ENCODE measurements at regions not wholly inside any gene's neighbourhood (a gene's known extent, or its start where the extent isn't known, plus 50 kb on each side); places are given as distances from the start of the nearest gene placed in this dataset.

DNA sequence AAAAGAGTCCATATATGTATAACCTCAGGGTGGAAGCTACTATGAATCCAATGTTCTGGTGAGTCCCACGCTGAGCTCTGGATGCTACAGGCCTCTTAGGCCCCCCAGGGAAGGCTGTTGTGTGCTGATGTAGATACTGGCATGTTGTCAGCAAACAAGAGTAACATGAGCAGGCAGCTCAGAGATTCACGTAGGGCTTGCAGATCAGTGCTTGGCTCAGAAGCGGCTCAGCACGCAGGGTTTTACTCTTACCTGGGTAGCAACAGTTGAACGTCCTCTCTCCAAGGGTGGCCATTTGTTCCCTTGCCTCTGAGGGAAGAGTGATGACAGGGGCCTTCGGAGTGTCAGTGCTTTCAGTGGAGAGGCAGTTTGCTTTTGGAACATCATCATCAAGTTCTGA, 93.4 kb downstream of the ZFP64 start:
- Histone ChIP-seq H3K9ac (ENCODE audit: low read depth, low read length) (no peak overlapping the region), H3K4me1 (ENCODE audit: control insufficient read depth, insufficient read depth, low read length) (no peaks in the 10 kb centered on the region)

DNA sequence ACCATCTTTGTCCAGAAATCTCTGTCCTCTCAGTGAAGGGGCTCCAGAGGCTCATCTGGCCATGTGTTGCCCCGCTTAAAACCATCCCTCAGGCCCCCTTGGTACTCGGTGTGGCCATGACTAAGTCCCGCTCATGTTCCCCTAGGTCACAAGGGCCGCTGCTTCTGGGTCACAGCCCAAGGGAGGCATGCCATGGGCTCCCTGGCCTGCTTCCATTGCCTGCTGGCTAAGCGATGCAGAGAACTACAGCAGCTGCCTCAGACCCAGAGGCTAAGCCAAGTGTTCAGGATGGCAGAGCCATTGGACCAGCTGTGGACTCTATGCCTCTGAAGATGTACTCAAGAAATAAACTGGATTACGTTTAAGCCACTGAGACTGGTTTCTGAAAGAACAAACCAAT, 95.5 kb downstream of the ZFP64 start:
- no peaks in the 10 kb centered on the region for H3K4me1 ChIP-seq (ENCODE audit: control insufficient read depth, insufficient read depth, low read length)
- H3K9ac ChIP-seq (ENCODE audit: low read depth, low read length), result no peak overlapping the region
- H3K36me3 ChIP-seq (ENCODE audit: insufficient read depth, low read length), result no peaks in the 10 kb centered on the region
- no peaks in the 10 kb centered on the region for H3K9me3 ChIP-seq (replicated peaks; ENCODE audit: low read length)
- H3K4me3 ChIP-seq (ENCODE audit: low read length), result no peak overlapping the region
- no peaks in the 10 kb centered on the region for H3K27me3 ChIP-seq (ENCODE audit: control insufficient read depth, insufficient read depth, low read length)
- no peak overlapping the region for H3K4me2 ChIP-seq (ENCODE audit: low read length)

More for the DNA sequence above, 93.4 kb downstream of the ZFP64 start:
- H3K4me3 ChIP-seq (ENCODE audit: low read length), result no peak overlapping the region
- H3K36me3 ChIP-seq (ENCODE audit: insufficient read depth, low read length), result no peaks in the 10 kb centered on the region
- H3K27me3 ChIP-seq (ENCODE audit: control insufficient read depth, insufficient read depth, low read length), result peaks cover 10% of the 10 kb centered on the region
- H3K4me2 ChIP-seq (ENCODE audit: low read length), result no peak overlapping the region
- H3K9me3 ChIP-seq (replicated peaks; ENCODE audit: low read length), result no peaks in the 10 kb centered on the region

DNA sequence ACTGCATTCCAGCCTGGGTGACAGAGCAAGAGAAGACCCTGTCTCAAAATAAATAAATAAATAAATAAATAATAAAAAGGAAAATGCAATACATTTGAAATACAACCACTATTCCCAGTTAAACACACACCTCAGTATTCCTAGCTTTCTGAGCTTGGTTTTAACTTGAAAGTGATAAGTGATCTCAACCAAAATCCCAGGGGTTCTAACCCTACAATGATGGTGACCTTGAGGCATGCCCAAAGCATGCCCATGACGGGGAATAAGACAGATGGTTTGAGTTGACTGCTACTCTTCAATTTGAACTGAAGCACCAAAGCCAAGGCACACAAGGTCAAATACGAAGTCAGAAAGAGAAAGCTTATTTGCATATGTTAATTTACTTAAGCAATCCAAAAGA, 96.9 kb downstream of the ZFP64 start:
- Histone ChIP-seq H3K4me1 (ENCODE audit: control insufficient read depth, insufficient read depth, low read length) (no peaks in the 10 kb centered on the region), H3K4me3 (ENCODE audit: low read length) (no peak overlapping the region), H3K36me3 (ENCODE audit: insufficient read depth, low read length) (no peaks in the 10 kb centered on the region), H3K9me3 (replicated peaks; ENCODE audit: low read length) (no peaks in the 10 kb centered on the region), H3K4me2 (ENCODE audit: low read length) (no peak overlapping the region), H3K27me3 (ENCODE audit: control insufficient read depth, insufficient read depth, low read length) (no peaks in the 10 kb centered on the region), H3K9ac (ENCODE audit: low read depth, low read length) (no peak overlapping the region)

DNA sequence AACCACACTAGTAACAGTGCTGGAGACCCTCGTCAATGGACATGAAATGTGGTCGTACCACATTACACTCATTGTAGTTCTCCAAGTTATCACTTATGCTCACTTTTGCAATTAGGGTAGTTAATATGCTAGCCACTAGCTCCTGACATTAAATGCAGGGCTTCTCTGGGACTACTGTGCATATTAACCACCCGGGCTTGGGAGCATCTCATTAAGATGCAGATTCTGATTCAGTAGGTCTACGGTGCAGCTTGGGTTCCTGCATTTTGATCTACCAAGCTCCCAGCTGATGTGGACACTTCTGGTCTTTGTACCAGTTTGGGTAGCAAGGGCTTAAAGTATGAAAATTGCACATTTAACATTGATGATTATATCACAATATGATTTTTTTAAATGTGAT, 98.0 kb downstream of the ZFP64 start:
- Histone ChIP-seq H3K4me1 (ENCODE audit: control insufficient read depth, insufficient read depth, low read length) (no peaks in the 10 kb centered on the region), H3K36me3 (ENCODE audit: insufficient read depth, low read length) (no peaks in the 10 kb centered on the region), H3K4me3 (ENCODE audit: low read length) (no peak overlapping the region), H3K9ac (ENCODE audit: low read depth, low read length) (no peak overlapping the region), H3K9me3 (replicated peaks; ENCODE audit: low read length) (no peaks in the 10 kb centered on the region), H3K27me3 (ENCODE audit: control insufficient read depth, insufficient read depth, low read length) (no peaks in the 10 kb centered on the region), H3K4me2 (ENCODE audit: low read length) (no peak overlapping the region)

DNA sequence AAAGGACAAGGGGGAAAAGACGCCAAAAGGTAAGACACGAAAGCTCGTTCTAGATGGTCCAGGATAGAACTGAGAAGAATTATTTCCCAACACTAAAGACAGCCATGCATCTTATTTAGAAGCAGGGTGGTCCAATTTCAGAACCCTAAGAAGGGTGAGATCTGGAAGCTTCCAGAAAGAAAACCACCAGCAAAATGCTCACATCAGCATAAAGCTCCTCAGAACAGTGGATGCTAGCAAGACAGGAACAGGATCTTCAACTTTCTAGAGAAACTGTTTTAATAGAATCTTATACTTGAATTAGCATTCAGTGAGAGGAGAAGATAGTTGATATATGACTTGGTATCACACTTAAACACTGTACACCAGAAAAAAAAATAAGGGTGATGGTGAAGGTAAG, 101.5 kb downstream of the ZFP64 start:
- Histone ChIP-seq H3K9me3 (replicated peaks; ENCODE audit: low read length) (peaks cover 9% of the 10 kb centered on the region), H3K4me2 (ENCODE audit: low read length) (no peak overlapping the region), H3K9ac (ENCODE audit: low read depth, low read length) (no peak overlapping the region), H3K4me1 (ENCODE audit: control insufficient read depth, insufficient read depth, low read length) (no peaks in the 10 kb centered on the region), H3K27me3 (ENCODE audit: control insufficient read depth, insufficient read depth, low read length) (no peaks in the 10 kb centered on the region), H3K4me3 (ENCODE audit: low read length) (no peak overlapping the region), H3K36me3 (ENCODE audit: insufficient read depth, low read length) (no peaks in the 10 kb centered on the region)

DNA sequence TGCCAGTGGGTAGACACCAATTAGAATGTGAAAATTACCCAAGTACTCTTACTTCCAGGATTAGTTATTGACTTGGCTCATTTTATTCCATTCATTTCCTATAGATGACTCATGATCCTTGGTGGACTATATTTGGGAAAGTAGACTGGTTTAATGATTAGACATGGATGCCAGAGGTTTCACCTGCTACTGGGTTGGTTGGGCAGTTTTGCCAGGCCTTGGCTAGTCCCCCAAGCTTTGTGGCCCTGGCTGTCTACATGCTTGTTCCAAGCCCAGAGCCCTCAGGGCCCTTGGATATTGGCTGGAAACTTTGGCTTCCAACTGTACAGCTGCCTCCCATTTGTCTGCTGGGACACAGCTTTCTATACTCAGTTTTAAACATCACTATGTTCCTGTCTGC, 104.1 kb downstream of the ZFP64 start:
- H3K27me3 ChIP-seq (ENCODE audit: control insufficient read depth, insufficient read depth, low read length), result no peaks in the 10 kb centered on the region
- no peak overlapping the region for H3K4me3 ChIP-seq (ENCODE audit: low read length)
- H3K36me3 ChIP-seq (ENCODE audit: insufficient read depth, low read length), result no peaks in the 10 kb centered on the region
- no peaks in the 10 kb centered on the region for H3K4me1 ChIP-seq (ENCODE audit: control insufficient read depth, insufficient read depth, low read length)
- H3K4me2 ChIP-seq (ENCODE audit: low read length), result no peak overlapping the region
- peaks cover 9% of the 10 kb centered on the region for H3K9me3 ChIP-seq (replicated peaks; ENCODE audit: low read length)
- H3K9ac ChIP-seq (ENCODE audit: low read depth, low read length), result no peak overlapping the region

DNA sequence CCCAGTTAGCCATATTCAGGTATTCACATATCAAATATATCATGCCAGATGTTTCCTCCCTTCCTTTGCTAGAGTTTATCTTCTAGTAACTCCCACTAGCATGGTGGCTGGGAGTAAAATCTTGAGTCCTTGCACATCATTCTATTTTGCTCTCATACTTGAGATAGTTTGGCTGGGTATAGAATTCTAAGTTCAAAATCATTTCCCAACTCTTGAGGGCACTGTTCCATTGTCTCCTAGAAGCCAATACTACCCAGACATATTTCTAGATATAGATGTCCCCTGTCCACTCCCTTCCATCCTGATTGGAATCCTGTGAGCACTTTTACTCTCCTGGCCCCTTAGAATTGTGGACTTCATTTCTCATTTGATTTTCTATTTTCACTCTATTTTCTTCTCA, 104.7 kb downstream of the ZFP64 start:
- no peak overlapping the region for H3K9ac ChIP-seq (ENCODE audit: low read depth, low read length)

DNA sequence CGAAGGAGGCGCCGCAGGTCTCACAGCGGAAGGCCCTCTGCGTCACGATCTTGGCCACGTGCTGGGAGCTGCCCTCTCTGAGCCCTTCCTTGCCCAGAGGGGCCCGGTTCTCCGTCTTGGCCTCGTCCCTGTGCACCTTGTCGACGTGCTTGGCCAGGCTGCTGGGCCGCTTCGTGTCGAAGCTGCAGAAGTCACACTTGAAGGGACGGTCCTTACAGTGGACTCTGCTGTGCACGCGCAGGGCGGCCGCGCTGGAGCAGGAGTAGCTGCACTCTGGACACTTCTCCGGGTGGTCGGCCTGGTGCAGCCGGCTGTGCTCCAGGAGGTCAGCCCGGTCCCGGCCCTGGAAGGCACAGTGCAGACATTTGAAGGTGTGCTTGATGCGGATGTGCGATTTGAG, 106.9 kb downstream of the ZFP64 start:
- H3K9me3 ChIP-seq (replicated peaks; ENCODE audit: low read length), result peaks cover 9% of the 10 kb centered on the region
- no peaks in the 10 kb centered on the region for H3K36me3 ChIP-seq (ENCODE audit: insufficient read depth, low read length)
- no peak overlapping the region for H3K4me3 ChIP-seq (ENCODE audit: low read length)
- H3K27me3 ChIP-seq (ENCODE audit: control insufficient read depth, insufficient read depth, low read length), result no peaks in the 10 kb centered on the region
- no peak overlapping the region for H3K9ac ChIP-seq (ENCODE audit: low read depth, low read length)
- H3K4me1 ChIP-seq (ENCODE audit: control insufficient read depth, insufficient read depth, low read length), result no peaks in the 10 kb centered on the region
- H3K4me2 ChIP-seq (ENCODE audit: low read length), result no peak overlapping the region

More for the DNA sequence above, 104.7 kb downstream of the ZFP64 start:
- no peaks in the 10 kb centered on the region for H3K4me1 ChIP-seq (ENCODE audit: control insufficient read depth, insufficient read depth, low read length)
- no peaks in the 10 kb centered on the region for H3K27me3 ChIP-seq (ENCODE audit: control insufficient read depth, insufficient read depth, low read length)
- H3K9me3 ChIP-seq (replicated peaks; ENCODE audit: low read length), result peaks cover 9% of the 10 kb centered on the region
- no peaks in the 10 kb centered on the region for H3K36me3 ChIP-seq (ENCODE audit: insufficient read depth, low read length)
- no peak overlapping the region for H3K4me2 ChIP-seq (ENCODE audit: low read length)
- no peak overlapping the region for H3K4me3 ChIP-seq (ENCODE audit: low read length)

DNA sequence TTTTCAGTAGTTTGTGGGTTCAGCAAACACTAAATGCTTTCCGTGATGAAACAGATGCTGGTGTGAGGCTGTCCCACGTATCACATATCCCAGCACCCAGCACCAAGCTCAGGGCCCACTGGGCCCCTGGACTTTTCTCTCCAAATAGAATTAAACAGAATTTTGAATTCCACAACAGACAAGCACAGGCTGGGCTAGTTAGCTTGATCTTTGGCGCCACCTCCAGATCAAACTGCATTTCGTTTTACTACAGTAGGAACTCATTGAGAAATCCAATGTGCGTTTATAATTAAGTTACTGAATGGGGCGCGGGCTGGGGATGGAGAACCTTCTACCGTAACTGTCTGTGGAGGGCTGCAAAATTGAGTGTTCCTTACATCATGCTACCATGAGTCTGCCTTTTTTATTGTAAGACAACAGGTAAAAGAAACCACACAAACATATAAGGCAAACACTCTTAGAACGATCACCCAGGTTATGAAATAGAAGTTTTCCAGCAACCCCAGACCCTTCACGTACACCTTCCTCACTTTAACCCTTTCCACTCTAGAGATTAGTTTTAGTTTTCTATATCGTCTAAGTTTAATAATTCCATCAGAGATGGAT, 107.8 kb downstream of the ZFP64 start:
- Histone ChIP-seq H3K4me1 (ENCODE audit: control insufficient read depth, insufficient read depth, low read length) (no peaks in the 10 kb centered on the region), H3K36me3 (ENCODE audit: insufficient read depth, low read length) (no peaks in the 10 kb centered on the region), H3K27me3 (ENCODE audit: control insufficient read depth, insufficient read depth, low read length) (no peaks in the 10 kb centered on the region), H3K9ac (ENCODE audit: low read depth, low read length) (no peak overlapping the region), H3K4me3 (ENCODE audit: low read length) (no peak overlapping the region), H3K4me2 (ENCODE audit: low read length) (no peak overlapping the region), H3K9me3 (replicated peaks; ENCODE audit: low read length) (peaks cover 9% of the 10 kb centered on the region)

DNA sequence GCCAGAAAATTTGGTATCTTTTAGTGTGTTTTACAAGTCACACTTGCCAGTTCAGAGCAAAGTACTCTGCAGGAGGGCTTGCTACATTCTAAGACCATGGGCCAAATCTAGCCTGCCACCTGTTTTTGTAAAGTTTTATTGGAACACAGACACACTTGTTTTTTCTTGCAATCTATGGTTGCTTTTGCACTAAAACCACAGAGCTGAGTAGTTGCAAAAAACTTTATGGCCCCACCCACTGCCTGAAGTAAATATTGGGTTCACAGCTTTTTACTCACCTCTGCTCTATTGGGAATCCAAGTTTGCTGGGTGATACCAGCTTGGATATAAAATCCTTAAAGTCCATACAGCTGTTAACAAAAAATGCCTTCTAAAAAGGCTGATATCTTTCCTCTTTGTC, 109.0 kb downstream of the ZFP64 start:
- Histone ChIP-seq H3K27me3 (ENCODE audit: control insufficient read depth, insufficient read depth, low read length) (no peaks in the 10 kb centered on the region), H3K4me1 (ENCODE audit: control insufficient read depth, insufficient read depth, low read length) (no peaks in the 10 kb centered on the region), H3K9ac (ENCODE audit: low read depth, low read length) (no peak overlapping the region), H3K36me3 (ENCODE audit: insufficient read depth, low read length) (no peaks in the 10 kb centered on the region), H3K4me3 (ENCODE audit: low read length) (no peak overlapping the region), H3K9me3 (replicated peaks; ENCODE audit: low read length) (peaks cover 9% of the 10 kb centered on the region), H3K4me2 (ENCODE audit: low read length) (no peak overlapping the region)

DNA sequence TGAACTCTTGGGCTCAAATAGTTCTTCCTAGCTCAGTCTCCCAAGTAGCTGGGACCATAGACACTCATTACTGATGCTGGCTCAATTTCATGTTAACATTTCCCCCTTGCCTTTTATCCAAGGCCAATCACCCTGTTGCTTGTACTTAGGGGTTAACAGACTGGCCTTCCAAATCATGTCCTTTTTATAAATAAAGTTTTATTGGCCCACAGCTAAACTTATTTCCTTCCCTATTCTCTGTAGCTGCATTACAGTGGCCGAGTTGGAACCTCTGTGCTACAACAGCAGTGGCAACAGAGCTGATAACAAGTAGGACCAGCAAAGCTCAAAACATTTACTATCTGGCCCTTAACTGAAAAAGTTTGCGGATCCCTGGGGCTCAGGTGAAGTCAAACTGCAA, 109.8 kb downstream of the ZFP64 start:
- no peak overlapping the region for H3K9ac ChIP-seq (ENCODE audit: low read depth, low read length)
- H3K4me2 ChIP-seq (ENCODE audit: low read length), result no peak overlapping the region
- no peaks in the 10 kb centered on the region for H3K27me3 ChIP-seq (ENCODE audit: control insufficient read depth, insufficient read depth, low read length)
- no peaks in the 10 kb centered on the region for H3K36me3 ChIP-seq (ENCODE audit: insufficient read depth, low read length)
- peaks cover 1% of the 10 kb centered on the region for H3K9me3 ChIP-seq (replicated peaks; ENCODE audit: low read length)
- H3K4me3 ChIP-seq (ENCODE audit: low read length), result no peak overlapping the region
- H3K4me1 ChIP-seq (ENCODE audit: control insufficient read depth, insufficient read depth, low read length), result no peaks in the 10 kb centered on the region

DNA sequence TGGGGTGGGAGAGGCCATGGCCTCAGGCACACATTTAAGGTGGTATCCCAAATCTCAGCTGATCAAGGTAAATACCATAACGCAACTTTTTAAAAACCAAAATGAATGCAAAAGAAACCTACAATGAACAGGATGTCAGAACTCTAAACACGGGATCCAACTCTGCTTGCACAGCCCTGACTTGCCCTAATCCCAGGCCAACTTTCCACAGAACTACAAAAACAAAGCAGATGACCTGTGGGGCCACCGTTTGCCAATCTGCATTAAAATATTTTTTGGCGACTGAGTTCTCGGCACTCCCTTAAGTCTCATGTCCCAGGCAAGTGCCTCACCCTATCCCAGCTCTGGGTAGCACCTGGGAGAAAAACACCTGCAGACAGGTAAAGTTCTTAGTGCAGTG, 110.5 kb downstream of the ZFP64 start:
- H3K4me3 ChIP-seq (ENCODE audit: low read length), result no peak overlapping the region
- no peaks in the 10 kb centered on the region for H3K9me3 ChIP-seq (replicated peaks; ENCODE audit: low read length)
- H3K9ac ChIP-seq (ENCODE audit: low read depth, low read length), result no peak overlapping the region
- H3K36me3 ChIP-seq (ENCODE audit: insufficient read depth, low read length), result no peaks in the 10 kb centered on the region
- no peak overlapping the region for H3K4me2 ChIP-seq (ENCODE audit: low read length)
- H3K4me1 ChIP-seq (ENCODE audit: control insufficient read depth, insufficient read depth, low read length), result no peaks in the 10 kb centered on the region
- H3K27me3 ChIP-seq (ENCODE audit: control insufficient read depth, insufficient read depth, low read length), result no peaks in the 10 kb centered on the region

Data from skeletal muscle satellite cell (primary cell).